Neural cell (in vitro differentiated cells): ENCODE measurements at regions not wholly inside any gene's neighbourhood (a gene's known extent, or its start where the extent isn't known, plus 50 kb on each side); places are given as distances from the start of the nearest gene placed in this dataset.

Source experiments
- CTCF ChIP-seq: fragments of 450-650 bp; IDR thresholded peaks from 2 replicates; pipeline ENCODE4 v1.5.1; 2014; ENCODE audit warnings: antibody characterized with exemption, mild to moderate bottlenecking, moderate library complexity; ENCODE audit not compliant: poor library complexity, severe bottlenecking
- EP300 ChIP-seq: fragments of 450-650 bp; conservative IDR thresholded peaks from 2 replicates; pipeline ENCODE4 v1.6.1; 2014; ENCODE audit warnings: antibody characterized with exemption, mild to moderate bottlenecking, moderate library complexity; ENCODE audit not compliant: poor library complexity, severe bottlenecking
- EZH2 ChIP-seq: fragments of 200-600, 300-800 bp; shearing (Covaris generic), sonication (generic); IDR thresholded peaks from 2 replicates; pipeline ENCODE4 v1.6.1; 2014; ENCODE audit warnings: antibody characterized with exemption, low read length, borderline replicate concordance, mild to moderate bottlenecking; ENCODE audit not compliant: insufficient read depth, poor library complexity, severe bottlenecking
- MXI1 ChIP-seq: fragments of 450-650 bp; conservative IDR thresholded peaks from 2 replicates; pipeline ENCODE4 v1.6.1; 2014; ENCODE audit warnings: antibody characterized with exemption, mild to moderate bottlenecking; ENCODE audit not compliant: poor library complexity, severe bottlenecking
- POLR2AphosphoS5 ChIP-seq: IDR thresholded peaks from 2 replicates; pipeline ENCODE4 v1.6.1; 2012
- RAD21 ChIP-seq: fragments of 450-650 bp; conservative IDR thresholded peaks from 2 replicates; pipeline ENCODE4 v1.6.1; 2014; ENCODE audit warnings: antibody characterized with exemption, mild to moderate bottlenecking, moderate library complexity
- SMC3 ChIP-seq: fragments of 450-650 bp; conservative IDR thresholded peaks from 2 replicates; pipeline ENCODE4 v1.6.1; 2014; ENCODE audit warnings: antibody characterized with exemption, mild to moderate bottlenecking, moderate library complexity; ENCODE audit not compliant: poor library complexity
- TAF1 ChIP-seq: IDR thresholded peaks from 2 replicates; pipeline ENCODE4 v1.6.1; 2012; ENCODE audit warnings: low read depth

- TF ChIP-seq EZH2 (no peak), CTCF (no peak), RAD21 (no peak), TAF1 (no peak), SMC3 (no peak), POLR2AphosphoS5 (no peak), EP300 (no peak), MXI1 (no peak)
These were observed 107.8 kb upstream of the ATP10B start for GRCh38 chr5:160959804-160960203.
